PC-9 (cell line): ENCODE measurements at regions not wholly inside any gene's neighbourhood (a gene's known extent, or its start where the extent isn't known, plus 50 kb on each side); places are given as distances from the start of the nearest gene placed in this dataset.

Source experiments
- BruUV-seq: library from RNA; stranded (reverse); fragments of 400-500 nt; replicated peaks from 2 replicates; lab custom pipeline; 2021; lab: Mats Ljungman, UMichigan
- CTCF ChIA-PET: fragments of 300-600 bp; sonication (Branson Sonifier 250); formaldehyde crosslinking; loops from one replicate; lab custom pipeline; 2022; ENCODE audit warnings: antibody characterized with exemption; lab: Charles Lee
- POLR2A ChIA-PET: fragments of 300-600 bp; sonication (Branson Sonifier 250); formaldehyde crosslinking; loops from one replicate; lab custom pipeline; 2022; ENCODE audit warnings: antibody characterized with exemption; ENCODE audit not compliant: unreplicated experiment; lab: Charles Lee
- DNase-seq, 2 experiments: peaks; one replicate each; pipeline versions ENCODE4 v3.0.0 to v3.0.0-alpha.2; 2015 to 2022; ENCODE audit warnings: mixed read lengths in 1 of 2
- H2AFZ ChIP-seq: fragments of 200-600 bp; sonication (generic); 2 replicates; pipeline ENCODE4 v1.8.1; 2017; ENCODE audit warnings: antibody characterized with exemption
- H3F3A ChIP-seq: fragments of 200-600 bp; sonication (generic); 2 replicates; pipeline ENCODE4 v1.8.1; 2017; ENCODE audit warnings: antibody characterized with exemption, mild to moderate bottlenecking, low read depth; ENCODE audit not compliant: insufficient read depth
- H3K27ac ChIP-seq: fragments of 200-600 bp; sonication (generic); 2 replicates; pipeline ENCODE4 v1.6.1; 2016; ENCODE audit warnings: mixed run types
- H3K27me3 ChIP-seq: fragments of 200-600 bp; sonication (generic); 2 replicates; pipeline ENCODE4 v1.6.1; 2016; ENCODE audit warnings: low read depth, mixed run types; ENCODE audit not compliant: insufficient read depth
- H3K36me3 ChIP-seq: fragments of 200-600 bp; sonication (generic); 2 replicates; pipeline ENCODE4 v1.6.1; 2016; ENCODE audit warnings: low read depth, mixed run types
- H3K4me1 ChIP-seq: fragments of 200-600 bp; sonication (generic); replicated peaks from 2 replicates; pipeline ENCODE4 v1.6.1; 2016; ENCODE audit warnings: mixed run types; ENCODE audit not compliant: insufficient read depth
- H3K4me2 ChIP-seq: fragments of 200-600 bp; sonication (generic); 2 replicates; pipeline ENCODE4 v1.6.1; 2017; ENCODE audit warnings: mixed run types
- H3K4me3 ChIP-seq: fragments of 200-600 bp; sonication (generic); 2 replicates; pipeline ENCODE4 v1.6.1; 2016; ENCODE audit warnings: mixed run types
- H3K79me2 ChIP-seq: fragments of 200-600 bp; sonication (generic); 2 replicates; pipeline ENCODE4 v1.6.1; 2017; ENCODE audit warnings: low read depth, mixed run types
- H3K9me2 ChIP-seq: fragments of 200-600 bp; sonication (generic); 2 replicates; pipeline ENCODE4 v1.8.1; 2017; ENCODE audit warnings: mild to moderate bottlenecking; ENCODE audit not compliant: insufficient read depth
- H3K9me3 ChIP-seq: fragments of 200-600 bp; sonication (generic); 2 replicates; pipeline ENCODE4 v1.8.1; 2016; ENCODE audit warnings: low read depth; ENCODE audit not compliant: insufficient read depth
- H4K20me1 ChIP-seq: fragments of 200-600 bp; sonication (generic); 2 replicates; pipeline ENCODE4 v1.8.1; 2017; ENCODE audit not compliant: insufficient read depth
- EZH2 ChIP-seq: fragments of 200-600 bp; sonication (generic); IDR thresholded peaks from 2 replicates; pipeline ENCODE4 v1.8.0; 2017; ENCODE audit warnings: antibody characterized with exemption, low read depth
- intact Hi-C: fragments of 100-400 bp; cut with micrococcal nuclease; formaldehyde crosslinking; loops from one replicate; pipeline ENCODE4 v1.10.0; 2022; ENCODE audit not compliant: unreplicated experiment
- TF ChIP-seq, protein P1 (sequence below): fragments of 200-600 bp; sonication (generic); conservative IDR thresholded peaks from 2 replicates; pipeline ENCODE4 v1.6.1; 2017; ENCODE audit warnings: mixed run types, antibody characterized with exemption, mild to moderate bottlenecking, moderate library complexity

DNA sequence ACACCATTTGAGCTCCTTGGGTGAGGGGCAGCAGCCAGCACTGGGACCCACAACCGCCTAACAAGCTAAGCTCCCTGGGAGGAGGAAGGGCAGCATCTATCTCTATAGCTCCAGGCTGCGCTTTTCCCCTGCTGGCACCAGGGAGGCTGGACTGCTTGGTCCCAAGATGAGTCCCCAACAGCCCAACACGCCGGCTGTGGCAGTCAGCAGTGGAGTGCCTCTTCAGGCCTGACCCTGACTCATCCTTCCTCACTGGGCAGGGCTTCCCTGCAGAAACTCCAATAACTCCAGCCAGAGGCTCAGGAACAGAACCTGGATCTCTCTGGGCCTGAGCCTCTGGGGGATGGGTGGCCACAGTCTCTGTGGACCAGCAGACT is 113.7 kb upstream of the ADAMTS16 start:
- POLR2A ChIA-PET: no interaction called here
- H3K27ac ChIP-seq: no peak overlapping the region
- peak overlapping the region; percentile 77 for H3K4me2 ChIP-seq
- no TSS peak for BruUV-seq
- H3K36me3 ChIP-seq: no peaks in the 10 kb centered on the region
- peaks cover 38% of the 10 kb centered on the region for H3K27me3 ChIP-seq
- peaks cover 12% of the 10 kb centered on the region; the same call in 1 of the 2 replicates for H3K4me1 ChIP-seq
- no peak for DNase-seq
- no peaks in the 10 kb centered on the region for H3F3A ChIP-seq
- intact Hi-C loops: loop anchor here (10.0 kb wide), 1 partner anchor 398 kb away; the partner anchor contains the start of gene ICE1
- H4K20me1 ChIP-seq: no peaks in the 10 kb centered on the region
- no peak for TF ChIP-seq EZH2
- TF ChIP-seq, protein P1, sequence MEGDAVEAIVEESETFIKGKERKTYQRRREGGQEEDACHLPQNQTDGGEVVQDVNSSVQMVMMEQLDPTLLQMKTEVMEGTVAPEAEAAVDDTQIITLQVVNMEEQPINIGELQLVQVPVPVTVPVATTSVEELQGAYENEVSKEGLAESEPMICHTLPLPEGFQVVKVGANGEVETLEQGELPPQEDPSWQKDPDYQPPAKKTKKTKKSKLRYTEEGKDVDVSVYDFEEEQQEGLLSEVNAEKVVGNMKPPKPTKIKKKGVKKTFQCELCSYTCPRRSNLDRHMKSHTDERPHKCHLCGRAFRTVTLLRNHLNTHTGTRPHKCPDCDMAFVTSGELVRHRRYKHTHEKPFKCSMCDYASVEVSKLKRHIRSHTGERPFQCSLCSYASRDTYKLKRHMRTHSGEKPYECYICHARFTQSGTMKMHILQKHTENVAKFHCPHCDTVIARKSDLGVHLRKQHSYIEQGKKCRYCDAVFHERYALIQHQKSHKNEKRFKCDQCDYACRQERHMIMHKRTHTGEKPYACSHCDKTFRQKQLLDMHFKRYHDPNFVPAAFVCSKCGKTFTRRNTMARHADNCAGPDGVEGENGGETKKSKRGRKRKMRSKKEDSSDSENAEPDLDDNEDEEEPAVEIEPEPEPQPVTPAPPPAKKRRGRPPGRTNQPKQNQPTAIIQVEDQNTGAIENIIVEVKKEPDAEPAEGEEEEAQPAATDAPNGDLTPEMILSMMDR: no peak
- no peaks in the 10 kb centered on the region for H3K79me2 ChIP-seq
- H3K4me3 ChIP-seq: peak overlapping the region; percentile 57; the same call in 1 of the 2 replicates
- H3K9me3 ChIP-seq: no peaks in the 10 kb centered on the region; the same call in 1 of the 2 replicates
- CTCF ChIA-PET: no interaction called here
- 0 out of 2 replicates have a peak overlapping the region, but pooled peaks have one; percentile 80 for H2AFZ ChIP-seq
- H3K9me2 ChIP-seq: no peaks in the 10 kb centered on the region

DNA sequence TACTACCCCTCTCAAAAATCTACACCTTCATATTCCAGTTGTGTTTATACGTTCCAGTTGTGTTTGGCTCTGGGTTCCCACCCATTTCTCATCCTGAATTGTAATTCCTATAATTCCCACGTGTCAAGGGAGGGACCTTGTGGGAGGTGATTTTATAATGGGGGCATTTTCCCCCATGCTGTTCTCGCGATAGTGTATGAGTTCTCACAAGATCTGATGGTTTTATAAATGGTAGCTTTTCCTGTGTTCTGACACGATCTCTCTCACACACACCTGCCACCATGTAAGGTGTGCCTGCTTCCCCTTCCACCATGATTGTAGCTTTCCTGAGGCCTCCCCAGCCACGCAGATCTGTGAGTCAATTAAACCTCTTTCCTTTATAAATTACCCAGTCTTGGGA is 108.5 kb upstream of the ADAMTS16 start:
- no TSS peak for BruUV-seq
- DNase-seq: no peak
- no peak overlapping the region for H3K4me2 ChIP-seq
- intact Hi-C loops: no loop called here
- no peaks in the 10 kb centered on the region for H3F3A ChIP-seq
- H3K27me3 ChIP-seq: peaks cover 43% of the 10 kb centered on the region
- TF ChIP-seq, protein P1: no peak
- TF ChIP-seq EZH2: no peak
- H3K4me3 ChIP-seq: no peak overlapping the region
- no peaks in the 10 kb centered on the region for H4K20me1 ChIP-seq
- no peaks in the 10 kb centered on the region for H3K9me3 ChIP-seq
- H2AFZ ChIP-seq: no peak overlapping the region
- H3K36me3 ChIP-seq: no peaks in the 10 kb centered on the region
- H3K27ac ChIP-seq: no peak overlapping the region
- H3K79me2 ChIP-seq: no peaks in the 10 kb centered on the region
- CTCF ChIA-PET: no interaction called here
- POLR2A ChIA-PET: no interaction called here
- no peaks in the 10 kb centered on the region for H3K4me1 ChIP-seq
- H3K9me2 ChIP-seq: no peaks in the 10 kb centered on the region

GRCh38 chr5:5037674-5038073 is 102.5 kb upstream of the ADAMTS16 start:
- H3K27ac ChIP-seq: no peak overlapping the region
- H3K79me2 ChIP-seq: no peaks in the 10 kb centered on the region
- ChIA-PET CTCF (no interaction called here), POLR2A (no interaction called here)
- no TSS peak for BruUV-seq
- H3K9me2 ChIP-seq: no peaks in the 10 kb centered on the region
- no peaks in the 10 kb centered on the region for H3K9me3 ChIP-seq
- no peak overlapping the region for H3K4me2 ChIP-seq
- H3K36me3 ChIP-seq: no peaks in the 10 kb centered on the region
- no peak overlapping the region for H3K4me3 ChIP-seq
- intact Hi-C loops: no loop called here
- no peaks in the 10 kb centered on the region for H3K4me1 ChIP-seq
- H4K20me1 ChIP-seq: no peaks in the 10 kb centered on the region
- no peak for DNase-seq
- no peaks in the 10 kb centered on the region for H3F3A ChIP-seq
- no peak overlapping the region for H2AFZ ChIP-seq
- H3K27me3 ChIP-seq: peaks cover 74% of the 10 kb centered on the region
- TF ChIP-seq, protein P1: no peak
- TF ChIP-seq EZH2: no peak
